MV-4-11 (cell line): ENCODE measurements at regions not wholly inside any gene's neighbourhood (a gene's known extent, or its start where the extent isn't known, plus 50 kb on each side); places are given as distances from the start of the nearest gene placed in this dataset.
"Not testable (repeated sequence)": the region's sequence is repeated elsewhere in the genome, so short reads cannot be mapped to it uniquely, and the experiment has no call there.

Experiments
- DNase-seq: peaks from one replicate; lab custom pipeline; 2025; lab: John Stamatoyannopoulos, UW

DNA sequence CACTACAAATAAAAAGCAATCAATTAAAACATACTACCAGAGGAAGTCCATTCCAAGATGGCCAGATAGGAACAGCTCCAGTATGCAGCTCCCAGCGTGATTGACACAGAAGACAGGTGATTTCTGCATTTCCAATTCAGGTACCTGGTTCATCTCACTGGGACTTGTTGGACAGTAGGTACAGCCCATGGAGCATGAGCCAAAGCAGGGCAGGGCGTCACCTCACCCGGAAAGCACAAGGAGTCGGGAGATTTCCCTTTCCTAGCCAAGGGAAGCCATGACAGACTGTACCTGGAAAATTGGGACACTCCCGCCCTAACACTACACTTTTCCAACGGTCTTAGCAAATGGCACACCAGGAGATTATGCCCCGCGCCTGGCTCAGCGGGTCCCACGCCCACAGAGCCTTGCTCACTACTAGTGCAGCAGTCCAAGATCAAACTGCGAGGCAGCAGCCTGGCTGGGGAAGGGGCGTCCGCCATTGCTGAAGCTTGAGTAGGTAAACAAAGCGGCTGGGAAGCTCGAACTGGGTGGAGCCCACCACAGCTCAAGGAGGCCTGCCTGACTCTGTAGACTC is 106.0 kb downstream of the BUD13 start:
- DNase-seq = not testable (repeated sequence)

DNA sequence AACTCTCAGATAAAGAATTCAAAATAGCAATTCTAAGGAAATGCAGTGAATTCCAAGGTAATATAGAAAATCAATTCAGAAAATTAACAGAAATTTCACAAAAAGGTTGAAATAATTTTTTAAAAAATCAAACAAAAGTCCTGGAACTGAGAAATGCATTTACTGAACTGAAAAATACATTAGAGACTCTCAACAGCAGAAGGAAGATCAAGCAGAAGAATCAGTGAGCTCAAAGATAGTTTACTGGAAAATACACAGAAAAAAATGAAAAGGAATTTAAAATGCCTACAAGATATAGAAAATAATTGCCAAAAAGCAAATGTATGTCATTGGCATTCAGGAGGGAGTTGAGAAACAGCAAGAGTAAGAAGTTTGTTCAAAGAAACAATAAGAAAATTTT is 107.3 kb downstream of the BUD13 start:
- DNase-seq = no peak

DNA sequence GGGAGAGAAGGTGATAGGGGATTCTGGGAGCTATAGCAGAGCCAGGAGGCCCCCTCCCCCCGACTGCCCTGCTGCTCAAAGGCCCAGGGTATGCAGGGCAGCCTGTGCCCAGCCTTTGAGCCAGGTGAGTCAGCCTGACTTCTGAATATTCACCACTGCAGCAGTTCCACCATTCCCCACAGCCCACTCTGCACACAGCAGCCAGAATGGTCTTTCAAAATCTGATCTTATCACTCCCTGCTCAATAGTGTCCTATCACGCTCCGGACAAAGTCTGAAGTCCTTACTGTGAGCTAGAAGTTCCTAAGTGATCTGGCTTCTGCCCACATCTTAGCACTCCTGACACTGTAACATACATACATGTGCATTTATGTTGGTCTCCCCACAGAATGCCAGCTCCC is 111.7 kb downstream of the BUD13 start:
- no peak for DNase-seq

DNA sequence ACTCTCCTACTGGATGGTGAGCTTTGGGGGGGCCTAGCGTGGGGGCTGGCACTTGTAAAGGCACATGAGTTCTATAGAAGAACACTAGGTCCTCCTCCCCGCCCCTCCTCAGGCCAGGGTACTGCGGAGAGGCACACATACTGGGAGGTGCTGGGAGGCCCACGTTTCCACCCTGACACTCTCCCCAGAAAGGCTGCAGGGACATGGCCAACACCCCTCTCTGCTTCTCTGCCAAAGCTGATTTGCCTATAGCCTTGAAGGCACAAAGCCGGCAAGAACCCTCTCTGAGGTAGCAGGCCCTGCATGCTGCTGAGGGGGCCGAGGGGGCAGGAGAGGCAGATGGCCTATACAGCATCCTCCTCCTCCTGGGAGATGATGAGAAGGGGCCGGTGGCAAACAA is 112.8 kb downstream of the BUD13 start:
- DNase-seq = no peak

DNA sequence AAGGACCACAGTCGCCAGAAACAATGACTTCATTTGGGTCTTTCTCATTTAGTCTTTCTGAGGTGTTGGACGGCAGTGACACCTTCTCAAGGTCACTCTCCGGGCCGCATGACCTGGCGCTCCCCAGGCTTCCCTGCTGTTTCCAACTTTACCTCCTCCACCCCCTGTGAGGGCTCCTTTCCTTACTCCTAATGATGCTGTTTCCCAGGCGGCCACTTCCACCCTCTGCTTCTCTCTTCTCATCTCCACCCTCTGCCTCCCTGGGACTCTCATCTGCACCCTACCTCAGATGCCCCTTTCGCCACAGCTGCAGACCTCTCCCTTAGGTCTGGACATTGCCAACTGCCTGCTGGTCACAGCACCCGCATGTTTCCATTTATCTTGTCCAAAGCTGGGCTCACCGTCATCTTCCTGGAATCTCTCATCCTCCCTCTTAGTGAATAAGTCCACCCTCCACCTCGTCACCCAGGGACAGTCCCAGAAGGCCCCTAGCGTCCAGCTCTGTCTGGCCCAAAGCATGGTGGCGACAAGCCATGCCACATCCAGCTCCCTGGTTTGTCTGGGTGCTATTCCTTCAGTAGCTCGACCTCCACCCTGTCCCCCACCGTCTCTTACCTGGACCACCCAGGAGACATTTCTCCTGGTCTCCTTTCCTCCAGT is 113.8 kb downstream of the BUD13 start:
- DNase-seq = no peak

DNA sequence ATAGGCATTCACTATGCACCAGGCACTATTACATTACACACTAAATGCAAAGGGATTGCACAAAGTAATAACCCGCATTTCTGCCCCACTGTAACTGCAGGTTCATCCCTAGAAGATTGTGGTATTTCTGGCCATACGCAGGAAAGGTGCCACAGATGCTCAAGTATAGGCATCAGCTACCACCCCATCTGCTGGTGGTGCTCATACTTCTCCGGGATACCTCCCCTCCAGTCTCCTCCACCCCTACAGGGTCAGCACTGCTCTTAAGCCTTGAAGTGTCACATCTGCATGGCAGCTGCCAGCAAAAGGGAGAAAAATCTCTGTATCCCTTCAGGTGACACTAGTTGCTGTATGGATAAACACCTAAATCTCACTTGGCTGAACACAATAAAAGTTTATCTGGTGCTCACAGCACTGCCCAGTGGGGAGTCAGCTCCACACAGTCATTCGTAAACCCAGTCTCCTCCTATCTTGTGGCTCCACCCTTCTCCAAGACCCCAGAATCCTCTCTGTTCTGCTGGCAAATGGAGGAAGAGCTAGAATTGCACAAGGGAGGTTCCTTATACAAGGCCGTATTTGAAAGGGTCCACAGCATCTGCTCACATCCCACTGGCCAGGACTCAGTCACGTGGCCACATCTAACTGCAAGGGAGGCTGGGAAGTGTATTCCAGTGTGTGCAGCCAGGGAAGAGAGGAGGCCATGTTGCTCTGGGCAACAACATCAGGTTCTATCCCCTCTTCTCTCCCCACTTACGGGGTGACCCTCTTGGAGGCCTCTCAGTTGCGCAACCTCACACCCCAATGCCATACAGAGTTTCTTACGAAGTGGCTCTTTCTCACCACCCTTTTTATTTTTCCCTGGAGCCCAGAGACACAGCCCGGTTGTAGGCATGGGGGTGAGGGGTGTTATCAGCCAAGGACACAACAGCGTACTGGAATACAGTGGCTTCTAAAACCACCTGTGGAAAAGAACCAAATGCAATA is 114.7 kb downstream of the BUD13 start:
- DNase-seq = no peak

DNA sequence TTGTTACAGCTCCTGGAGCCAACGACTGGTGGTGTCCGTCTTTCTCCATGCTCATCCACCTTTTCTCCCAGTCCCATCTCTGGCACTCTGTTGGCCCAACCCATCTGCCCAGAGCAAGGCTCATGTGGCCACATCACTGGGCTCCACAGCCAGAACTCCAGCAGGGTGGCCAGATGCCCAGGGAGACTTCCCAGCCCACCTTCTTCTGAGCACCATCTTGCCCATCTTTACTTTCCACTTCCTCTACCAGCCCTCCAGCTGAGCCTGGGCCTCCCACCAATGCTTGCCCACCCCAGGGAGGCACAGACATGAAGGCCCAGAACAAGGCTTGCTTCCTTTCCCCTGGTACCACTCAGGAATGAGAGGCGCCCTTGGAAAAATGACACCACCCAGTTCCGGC is 116.8 kb downstream of the BUD13 start:
- no peak for DNase-seq

DNA sequence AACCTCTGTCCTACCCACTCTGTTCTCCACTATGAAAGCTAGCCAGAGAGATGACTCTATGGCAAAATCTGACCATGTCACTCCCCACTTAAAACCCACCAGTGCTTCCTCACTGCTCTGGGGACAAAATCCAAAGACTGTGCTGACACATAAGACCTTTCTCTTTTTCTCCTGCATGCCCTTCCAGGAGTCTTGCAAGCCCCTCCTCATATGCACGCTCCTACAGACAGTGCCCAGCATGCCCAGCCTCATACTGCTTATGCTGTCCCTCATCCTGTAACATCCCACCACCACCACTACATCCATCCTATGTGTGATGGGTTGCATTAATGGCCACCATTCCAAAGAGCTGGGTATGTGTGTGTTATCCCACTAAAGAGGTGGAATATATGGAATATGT is 118.3 kb downstream of the BUD13 start:
- no peak for DNase-seq

DNA sequence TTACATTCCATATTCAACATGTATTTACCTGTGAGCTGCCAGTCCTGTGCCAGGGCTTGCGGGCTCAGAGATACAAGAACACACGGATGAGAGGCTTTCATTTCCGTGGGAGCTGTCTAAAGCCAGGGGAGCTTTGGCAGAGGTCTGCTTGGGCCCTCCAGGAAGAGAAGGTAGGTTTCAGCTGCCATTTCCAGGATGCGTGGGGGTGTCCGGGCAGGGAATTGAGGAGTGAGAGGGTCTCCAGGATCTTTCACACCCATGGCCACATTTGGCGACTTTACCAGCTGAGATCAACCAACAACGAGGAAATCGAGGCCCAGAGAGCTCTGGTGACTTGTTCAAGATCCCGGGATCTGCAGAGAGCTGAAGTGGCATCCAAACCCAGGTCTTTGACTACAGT is 119.6 kb downstream of the BUD13 start:
- no peak for DNase-seq

DNA sequence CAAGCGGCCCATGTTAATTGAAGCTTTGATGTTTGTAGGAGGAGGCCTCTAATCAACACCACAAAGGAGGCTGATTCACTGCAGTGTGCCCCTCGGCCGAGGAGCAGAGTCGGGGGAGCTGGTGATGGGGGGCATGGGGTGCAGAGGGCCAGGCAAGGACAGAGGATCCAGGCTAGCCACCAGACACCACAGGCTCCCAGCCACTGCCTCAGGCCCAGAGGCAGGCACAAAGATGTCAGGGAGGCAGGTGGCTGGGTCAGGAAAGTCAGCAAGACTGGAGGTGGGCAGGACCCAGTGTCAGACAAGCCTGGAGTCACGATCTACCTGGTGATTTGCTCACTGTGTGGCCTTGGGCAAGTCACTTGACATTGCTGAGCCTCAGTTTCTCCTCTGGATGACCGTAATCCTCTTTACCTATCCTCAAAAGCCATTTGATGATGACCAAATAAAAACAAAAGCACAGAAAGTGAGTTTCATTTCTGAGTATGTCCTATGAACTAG is 121.0 kb downstream of the BUD13 start:
- no peak for DNase-seq

DNA sequence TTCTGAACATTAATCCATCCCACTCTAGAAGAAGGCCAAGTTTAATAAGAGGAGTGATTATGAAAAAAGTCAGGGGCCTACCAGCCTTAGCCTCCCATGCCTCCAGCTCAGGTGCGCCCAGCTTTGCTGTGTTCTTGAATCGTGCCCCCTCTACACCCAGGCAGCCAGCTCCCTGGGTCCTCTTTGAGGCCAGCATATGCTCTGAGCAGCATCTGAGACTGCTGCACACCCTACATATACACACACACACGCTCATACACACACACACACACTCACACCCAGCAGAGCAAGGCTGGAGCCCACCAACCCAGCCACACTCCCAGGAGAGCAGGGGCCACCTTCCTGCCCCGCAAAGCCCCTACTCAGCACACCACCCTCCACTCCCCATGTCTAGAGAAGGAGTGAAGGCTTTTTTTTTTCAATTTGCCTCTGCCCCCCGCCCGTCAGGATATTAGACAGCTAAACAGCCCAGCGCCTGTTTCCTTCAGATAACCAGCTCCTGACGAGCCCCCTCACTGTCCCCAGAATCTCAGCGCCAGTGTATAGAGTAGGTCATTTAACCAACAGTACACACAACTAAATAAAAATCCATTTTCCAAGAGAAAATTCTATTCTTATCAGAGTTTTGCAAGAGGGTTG is 121.6 kb downstream of the BUD13 start:
- DNase-seq = no peak

DNA sequence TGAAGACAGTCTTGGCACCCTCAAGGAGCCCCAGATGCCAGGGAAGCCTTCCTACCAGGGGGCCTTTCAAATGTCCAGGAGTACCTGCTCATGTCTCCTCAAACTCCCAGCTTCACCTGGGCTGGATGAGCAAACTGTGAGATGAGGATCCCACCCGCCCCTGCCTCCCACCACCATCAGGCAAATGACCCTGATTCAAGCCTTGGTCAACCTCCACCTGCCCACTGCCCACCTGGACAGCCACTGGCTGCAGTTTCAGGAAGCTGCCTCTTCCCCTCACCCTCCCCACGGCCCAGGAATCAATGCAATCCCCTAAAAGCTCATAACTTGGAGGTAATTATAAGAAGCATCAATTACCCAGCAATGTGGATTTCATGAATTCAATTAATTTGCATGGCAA is 122.7 kb downstream of the BUD13 start:
- DNase-seq = no peak

DNA sequence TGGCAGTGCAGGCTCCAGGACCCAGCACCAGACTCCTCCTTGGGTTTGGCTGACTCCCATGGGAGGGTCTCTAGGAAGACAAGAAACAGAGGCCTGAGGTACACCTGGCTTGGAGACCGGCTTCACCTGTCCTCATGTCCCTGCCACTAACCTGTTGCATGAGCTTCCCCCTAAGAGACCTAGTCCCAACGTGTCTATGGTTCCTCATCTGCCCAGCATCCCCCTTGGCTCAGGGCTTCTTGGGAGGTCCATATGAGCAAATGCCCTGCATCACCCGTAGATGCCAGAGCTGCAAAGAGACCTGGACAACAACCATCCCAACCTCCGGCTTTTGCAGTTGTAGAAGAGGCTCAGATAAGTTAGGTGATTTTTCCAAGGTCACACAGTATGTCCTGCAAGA is 123.5 kb downstream of the BUD13 start:
- DNase-seq = no peak

DNA sequence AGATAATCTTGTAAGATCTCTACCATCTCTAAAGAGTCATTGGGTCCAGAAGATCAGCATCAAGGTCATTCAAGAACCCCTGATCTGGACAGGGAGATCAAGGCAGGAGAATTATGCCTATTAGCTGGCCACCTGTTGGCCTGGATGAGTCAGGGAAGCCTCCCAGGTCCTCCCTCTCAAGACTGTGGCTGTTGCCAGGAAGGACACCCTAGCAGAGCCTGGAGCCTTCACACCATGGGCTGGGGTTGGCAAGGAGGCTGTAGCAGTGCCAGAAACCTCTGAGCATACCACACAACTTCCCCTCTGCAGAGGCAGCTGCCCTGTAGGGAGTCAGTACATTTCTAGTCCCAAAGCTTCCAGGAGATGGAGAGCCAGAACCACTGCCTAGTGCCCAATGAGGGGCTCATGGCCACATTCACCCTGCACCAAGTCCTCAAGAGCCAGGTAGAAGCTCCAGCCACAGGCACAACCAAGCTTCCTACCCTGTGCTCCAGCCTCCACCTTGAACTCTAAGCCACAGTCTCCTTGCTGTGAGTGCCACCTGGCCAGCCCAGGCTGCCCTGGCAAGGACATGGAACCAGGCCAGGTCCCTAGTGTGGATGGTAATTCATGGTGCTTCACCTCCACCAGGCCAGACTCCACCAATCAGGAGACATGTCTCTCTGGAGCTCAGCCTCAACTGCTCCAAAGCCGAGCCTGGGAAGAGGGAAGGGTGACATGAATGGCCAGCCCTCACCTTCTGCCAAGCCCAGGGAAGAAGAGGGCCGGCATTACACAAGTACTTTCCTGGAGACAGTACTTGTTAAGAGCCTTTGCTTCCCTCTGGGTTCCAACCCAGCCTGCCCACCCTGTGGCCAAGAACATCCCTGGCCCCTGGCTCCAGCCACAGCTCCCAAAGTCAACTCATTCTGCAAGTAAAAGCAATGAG is 124.3 kb downstream of the BUD13 start:
- no peak for DNase-seq

DNA sequence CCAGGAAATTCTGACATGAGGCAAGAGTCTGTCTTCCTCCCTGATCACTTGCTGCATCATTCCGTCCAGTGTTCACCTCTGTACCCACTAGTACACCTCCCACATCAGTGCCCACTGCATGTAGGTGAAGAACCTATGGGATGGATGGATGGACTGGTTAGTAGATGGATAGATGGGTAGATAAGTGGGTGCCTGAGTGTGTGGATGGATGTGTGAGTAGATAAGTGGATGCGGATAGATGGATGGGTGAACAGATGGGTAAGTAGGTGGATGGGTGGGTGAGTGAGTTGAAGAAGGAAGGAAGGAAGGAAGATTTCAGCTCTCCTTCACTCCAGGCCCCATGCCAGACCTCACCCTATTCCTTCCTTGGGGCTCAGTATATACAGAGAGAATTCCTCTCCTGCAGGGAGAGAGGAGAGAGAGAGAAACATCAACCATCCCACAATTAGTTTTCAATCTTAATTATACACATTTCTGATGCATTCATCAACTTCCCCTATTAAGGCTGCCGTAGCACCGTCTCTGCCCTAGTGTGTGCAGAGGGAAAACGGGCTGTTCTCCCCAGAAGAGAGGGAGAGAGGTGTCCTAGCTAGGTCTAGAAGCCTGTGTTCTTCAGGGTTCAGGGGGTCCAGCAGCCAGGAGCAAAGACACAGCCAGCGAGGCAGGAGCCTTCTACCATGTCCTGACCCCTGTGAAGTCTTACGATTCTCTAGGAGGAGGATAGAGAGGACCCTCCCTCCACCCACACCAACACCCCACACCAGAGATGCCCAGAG is 125.3 kb downstream of the BUD13 start:
- DNase-seq = no peak

DNA sequence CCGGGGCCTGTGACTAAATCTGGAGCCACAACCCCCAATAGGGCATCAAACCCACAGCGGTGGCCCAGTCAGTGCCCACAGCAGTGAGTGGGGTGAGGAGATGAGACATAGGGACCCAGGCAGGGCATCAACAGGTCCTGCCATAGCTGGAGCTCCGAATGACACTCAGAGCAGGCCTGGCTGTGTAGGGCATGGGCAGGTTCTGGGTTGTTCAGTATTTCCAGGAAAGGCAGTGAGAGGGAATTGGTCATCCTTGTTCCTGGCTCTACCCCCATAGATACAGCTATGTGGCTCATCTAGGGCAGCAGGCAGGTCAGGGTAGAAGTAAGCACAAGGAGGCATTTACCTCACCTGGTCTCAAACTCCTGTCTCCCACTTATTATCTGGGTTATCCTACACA is 126.6 kb downstream of the BUD13 start:
- DNase-seq = no peak

DNA sequence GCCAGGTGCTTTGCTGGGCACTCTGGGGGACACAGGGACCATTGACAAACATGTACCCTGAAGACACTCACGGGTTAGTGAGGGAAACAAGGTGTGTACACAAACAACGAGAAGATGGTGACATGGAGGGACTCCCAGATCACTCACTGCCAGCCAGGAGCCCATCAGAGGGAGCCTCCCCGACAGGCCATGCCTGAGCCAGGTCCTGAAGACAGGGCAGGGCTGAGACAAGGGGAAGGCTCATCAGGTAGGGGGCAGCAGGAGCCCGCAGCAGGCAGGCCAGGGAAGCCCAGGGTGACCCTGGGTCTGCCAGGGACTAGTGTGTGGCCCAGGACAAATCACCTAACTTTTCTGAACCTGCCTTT is 127.9 kb downstream of the BUD13 start:
- no peak for DNase-seq

DNA sequence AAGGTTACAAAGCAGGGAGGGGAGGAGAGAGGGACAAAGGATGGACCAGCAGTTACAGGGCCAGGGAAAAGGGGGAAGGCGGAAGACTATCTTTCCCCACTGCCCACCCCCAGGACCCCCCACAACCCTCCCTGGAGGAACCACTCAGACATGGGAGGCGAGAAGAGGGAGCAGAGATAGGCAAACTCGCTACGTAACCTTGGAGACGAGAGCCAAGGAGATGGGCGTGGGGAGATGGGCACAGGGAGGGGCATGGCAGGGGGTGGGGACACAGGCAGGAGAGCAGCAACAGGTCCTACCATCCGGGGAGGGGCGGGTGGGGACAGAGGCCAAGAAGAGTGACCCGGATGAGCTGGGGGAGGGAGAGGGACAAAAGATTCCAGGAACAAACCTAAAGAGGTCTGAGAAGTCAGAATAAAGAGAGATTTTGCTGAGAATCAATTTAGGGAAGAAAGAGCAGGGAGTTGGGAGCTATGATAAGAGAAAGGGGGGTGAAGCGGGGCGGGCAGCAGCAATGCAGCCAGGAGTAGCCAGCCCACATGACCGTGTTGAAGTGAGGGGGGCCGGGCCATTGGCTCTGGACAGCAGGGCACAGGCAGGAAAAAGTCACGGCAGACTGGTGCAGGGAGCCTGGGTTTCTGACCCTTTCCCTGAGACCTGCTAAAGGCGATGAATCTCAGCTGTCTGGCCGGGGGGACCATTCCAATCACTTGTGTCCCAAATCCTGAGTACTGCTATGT is 128.4 kb downstream of the BUD13 start:
- no peak for DNase-seq

DNA sequence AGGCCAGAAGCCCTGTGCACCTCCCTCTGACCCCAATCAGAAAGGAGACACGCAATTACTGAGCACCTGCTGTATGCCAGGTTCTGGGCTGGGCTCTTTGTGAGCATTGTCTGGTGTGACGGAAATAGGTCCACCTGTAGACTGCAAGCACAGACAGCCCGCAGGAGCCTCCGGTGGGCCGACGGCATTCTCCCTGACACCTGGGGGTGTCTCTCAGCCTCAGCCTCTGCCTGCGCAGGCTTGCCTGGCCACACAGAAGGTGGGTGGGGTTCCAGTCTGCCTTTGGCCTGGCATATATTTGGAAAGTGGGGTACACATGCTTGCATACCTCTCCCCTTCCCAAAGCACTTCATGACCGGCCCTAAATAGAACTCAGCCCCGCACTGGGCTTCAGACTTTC is 129.3 kb downstream of the BUD13 start:
- DNase-seq = no peak

DNA sequence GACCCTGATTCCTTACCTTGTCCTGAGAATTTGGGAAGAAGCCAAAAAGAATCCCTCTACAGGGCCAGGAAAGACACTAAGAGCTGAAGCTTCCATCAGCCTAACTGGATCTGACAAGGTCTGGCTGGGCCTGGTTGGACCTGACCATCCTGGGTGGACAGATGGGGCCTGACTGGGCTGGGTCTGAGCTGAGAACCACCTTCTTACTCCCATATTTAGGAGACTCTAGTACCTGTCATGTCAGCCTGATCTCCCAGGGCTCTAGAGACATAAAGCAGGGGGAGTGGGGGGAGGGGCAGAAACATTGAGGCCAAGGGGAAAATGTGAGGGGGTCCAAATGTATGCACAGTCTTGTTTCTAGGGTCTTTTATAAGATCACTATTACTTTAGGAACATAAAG is 129.9 kb downstream of the BUD13 start:
- no peak for DNase-seq
